ENCODE measurements at regions not wholly inside any gene's neighbourhood (a gene's known extent, or its start where the extent isn't known, plus 50 kb on each side); places are given as distances from the start of the nearest gene placed in this dataset.

DNA sequence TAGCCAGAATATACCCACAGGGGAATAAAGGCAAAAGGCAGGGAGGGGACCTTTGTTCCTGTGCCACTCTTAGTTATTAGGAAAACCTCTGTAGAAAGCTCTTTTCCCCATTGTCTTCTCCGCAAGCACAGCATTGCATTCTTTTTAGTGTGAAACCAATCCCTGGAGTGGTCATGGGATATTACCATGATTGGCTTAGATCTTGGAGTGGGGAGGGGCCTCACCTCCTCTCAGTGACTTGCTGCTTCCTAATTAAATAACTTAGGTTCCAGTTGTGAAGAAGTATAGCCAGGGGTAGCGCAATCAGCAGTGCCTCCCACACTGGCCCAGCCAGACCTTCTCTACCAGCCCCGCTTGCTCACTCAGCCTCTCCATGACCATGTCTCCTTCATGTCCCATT is 49.9 kb upstream of the AFF3 start:
- no peak for DNase-seq
